GM21737 (cell line): ENCODE measurements at regions not wholly inside any gene's neighbourhood (a gene's known extent, or its start where the extent isn't known, plus 50 kb on each side); places are given as distances from the start of the nearest gene placed in this dataset.
"Not testable (repeated sequence)": the region's sequence is repeated elsewhere in the genome, so short reads cannot be mapped to it uniquely, and the experiment has no call there.

ENCODE experiments used
- ATAC-seq: cut with Tn5 transposase; IDR thresholded peaks from one replicate; pipeline ENCODE4 v1.9.1; 2021; ENCODE audit warnings: mild to moderate bottlenecking, moderate library complexity; ENCODE audit not compliant: unreplicated experiment

- no peak for ATAC-seq
Measured at GRCh38 chr5:15384581-15384980, 115.4 kb upstream of the FBXL7 start.

GRCh38 chr5:15384176-15384575 lies 115.8 kb upstream of the FBXL7 start:
- no peak for ATAC-seq

DNA sequence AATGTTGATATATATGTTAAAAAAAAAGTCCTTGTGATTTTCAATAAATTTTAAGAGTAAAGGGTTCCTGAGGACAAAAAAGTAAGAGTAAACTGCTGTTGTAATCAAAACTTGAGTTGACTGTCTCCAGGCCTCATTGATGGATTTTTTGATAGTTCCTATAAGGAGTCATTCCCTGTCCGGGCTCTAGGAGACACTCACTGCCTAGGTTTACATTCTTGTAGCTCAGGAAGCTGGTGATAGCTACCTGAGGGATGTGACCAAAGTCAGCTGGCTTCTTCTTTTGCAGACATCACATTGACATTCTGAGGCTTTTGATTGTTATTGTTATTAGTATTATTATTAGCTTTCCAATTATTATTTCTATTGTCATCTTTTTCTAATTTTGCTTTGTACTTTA lies 116.5 kb upstream of the FBXL7 start:
- ATAC-seq = no peak

DNA sequence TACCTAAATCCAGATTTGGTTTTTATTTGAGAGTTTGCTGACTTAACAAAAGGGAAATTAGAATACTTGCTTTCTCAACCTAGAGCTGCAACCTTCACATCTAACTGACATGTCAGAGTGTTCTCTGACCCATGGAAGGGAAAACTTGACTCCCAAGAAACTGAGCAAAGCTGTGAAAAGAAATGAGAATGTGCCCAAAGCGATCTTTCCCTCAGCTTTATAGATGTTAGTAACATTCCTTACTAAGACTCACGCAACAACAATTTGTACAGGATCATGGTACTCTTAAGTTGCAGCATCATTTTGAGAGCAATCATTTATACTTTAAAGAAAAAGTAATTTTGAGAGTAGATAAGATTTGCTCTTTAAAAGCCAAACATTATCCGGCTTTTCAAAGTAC lies 117.0 kb upstream of the FBXL7 start:
- no peak for ATAC-seq

DNA sequence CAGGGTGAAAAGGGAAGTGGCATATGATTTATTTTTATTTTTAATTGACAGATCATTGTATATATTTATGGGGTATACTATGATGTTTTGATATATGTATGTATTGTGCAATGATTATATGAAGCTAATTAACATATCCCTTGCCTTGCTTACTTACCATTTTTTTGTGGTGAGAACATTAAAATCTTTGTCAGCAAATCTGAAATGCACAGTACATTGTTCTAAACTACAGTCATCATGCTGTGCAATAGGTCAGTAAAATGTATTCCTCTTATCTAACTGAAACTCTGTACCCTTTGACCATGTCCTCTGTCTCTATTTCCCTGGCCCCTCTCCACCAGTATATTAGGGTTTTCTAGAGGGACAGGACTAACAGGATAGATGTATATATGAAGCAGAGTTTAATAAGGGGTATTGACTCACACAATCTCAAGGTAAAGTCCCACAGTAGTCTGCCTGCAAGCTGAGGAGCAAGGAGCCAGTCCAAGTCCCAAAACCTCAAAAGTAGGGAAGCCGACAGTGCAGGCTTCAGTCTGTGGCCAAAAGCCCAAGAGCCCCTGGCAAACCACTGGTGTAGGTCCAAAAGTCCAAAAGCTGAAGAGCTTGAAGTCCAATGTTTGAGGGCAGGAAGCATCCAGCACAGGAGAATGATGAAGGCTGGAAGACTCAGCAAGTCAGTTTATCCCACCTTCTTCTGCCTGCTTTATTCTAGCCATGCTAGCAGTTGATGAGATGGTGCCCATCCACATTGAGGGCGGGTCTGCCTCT lies 122.2 kb upstream of the FBXL7 start:
- no peak for ATAC-seq

DNA sequence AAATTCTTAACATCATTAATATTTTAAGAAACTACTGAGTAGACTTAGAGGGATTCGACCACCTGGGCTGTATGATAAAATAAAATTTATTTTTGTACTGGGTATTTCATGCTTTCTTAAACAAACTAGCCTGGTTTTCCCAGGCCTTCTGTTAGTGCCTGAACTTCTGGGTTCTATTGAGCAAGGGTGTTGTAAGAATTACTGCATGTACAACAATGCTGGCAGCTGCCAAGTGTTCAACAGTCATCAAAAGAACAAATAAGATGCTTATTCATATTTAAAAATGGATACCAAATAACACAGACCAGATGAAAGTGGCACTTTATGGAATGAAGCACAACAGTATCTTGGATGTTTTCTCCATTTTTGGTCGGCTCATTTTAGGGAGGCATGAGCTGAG lies 123.2 kb upstream of the FBXL7 start:
- no peak for ATAC-seq

DNA sequence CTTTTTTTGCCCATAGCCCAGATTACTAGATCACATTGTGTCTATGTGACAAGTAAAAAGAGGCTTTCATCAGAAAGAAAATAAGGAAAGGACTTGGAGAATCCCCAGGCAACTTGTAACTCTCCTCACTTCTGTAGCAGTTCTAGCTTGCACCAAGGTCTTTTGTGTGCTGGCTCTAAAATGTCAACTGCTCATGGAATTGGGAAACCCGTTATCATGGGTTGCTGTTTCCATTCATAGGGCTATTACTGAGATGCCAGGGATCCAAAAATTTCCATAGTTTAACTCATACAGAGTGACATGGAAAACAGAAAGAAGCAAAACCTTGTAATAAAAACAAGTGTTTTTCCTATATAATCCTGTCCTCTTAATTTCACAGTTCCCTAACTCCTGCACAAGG lies 123.9 kb upstream of the FBXL7 start:
- no peak for ATAC-seq

DNA sequence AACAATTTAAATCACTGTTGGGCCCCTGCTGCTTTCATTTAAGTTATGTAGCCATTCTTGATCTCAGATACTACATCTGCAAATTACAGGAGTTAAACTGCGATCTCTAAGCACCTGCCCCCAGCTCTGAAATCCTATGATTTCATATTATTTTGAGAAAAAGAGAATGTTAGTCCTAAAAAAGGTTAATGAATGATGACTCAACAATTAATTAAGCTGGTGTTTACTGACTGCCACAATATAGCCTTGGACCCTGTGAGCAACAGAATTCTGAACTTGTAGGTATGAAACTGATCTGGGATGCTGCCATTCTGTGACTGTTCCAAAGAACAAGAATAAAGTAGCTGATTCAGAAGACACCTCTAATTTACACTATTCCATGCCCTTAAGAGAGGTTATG lies 124.4 kb upstream of the FBXL7 start:
- no peak for ATAC-seq

DNA sequence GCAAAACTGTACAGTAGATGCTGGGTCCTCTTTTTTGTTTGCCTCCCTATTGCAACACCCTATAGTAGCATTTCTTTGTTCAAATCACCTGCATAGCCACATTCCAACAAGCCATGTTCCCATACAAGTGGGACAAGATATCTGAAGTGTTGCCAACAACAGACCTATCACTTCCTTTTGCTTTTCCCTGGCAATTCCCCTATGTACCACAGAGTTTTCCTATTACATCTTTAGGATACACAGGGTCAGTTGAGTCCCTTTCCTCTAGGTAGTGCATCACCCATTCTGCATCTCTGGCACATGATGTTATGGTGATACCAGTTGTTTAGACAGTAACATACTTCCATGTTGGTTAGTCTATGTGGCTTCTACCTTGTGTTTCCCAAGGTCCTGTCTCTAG lies 125.1 kb upstream of the FBXL7 start:
- no peak for ATAC-seq

GRCh38 chr5:15373151-15373550 lies 126.8 kb upstream of the FBXL7 start:
- ATAC-seq = no peak

GRCh38 chr5:15371184-15371583 lies 128.8 kb upstream of the FBXL7 start:
- no peak for ATAC-seq

DNA sequence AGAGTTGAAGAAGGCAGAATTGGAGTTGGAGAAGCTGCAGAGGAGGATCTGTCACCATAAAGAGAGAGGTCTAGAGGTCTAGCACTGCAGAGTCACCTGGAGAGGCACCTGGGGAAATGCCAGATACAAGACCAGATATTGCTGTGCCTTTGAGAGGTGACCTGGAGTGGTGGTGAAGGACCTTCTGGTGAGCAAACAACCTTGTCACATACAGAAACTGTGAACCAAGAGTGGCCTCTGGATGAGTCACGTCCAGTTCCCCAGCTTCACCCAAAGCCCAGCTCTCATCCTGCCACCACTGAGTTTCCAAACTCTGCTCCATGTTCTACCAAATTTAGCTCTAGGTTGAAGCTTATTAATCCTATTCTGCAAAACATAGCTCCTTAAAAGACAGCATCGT lies 131.1 kb upstream of the FBXL7 start:
- no peak for ATAC-seq

- no peak for ATAC-seq
Measured at GRCh38 chr5:15367489-15367888, 132.5 kb upstream of the FBXL7 start.

DNA sequence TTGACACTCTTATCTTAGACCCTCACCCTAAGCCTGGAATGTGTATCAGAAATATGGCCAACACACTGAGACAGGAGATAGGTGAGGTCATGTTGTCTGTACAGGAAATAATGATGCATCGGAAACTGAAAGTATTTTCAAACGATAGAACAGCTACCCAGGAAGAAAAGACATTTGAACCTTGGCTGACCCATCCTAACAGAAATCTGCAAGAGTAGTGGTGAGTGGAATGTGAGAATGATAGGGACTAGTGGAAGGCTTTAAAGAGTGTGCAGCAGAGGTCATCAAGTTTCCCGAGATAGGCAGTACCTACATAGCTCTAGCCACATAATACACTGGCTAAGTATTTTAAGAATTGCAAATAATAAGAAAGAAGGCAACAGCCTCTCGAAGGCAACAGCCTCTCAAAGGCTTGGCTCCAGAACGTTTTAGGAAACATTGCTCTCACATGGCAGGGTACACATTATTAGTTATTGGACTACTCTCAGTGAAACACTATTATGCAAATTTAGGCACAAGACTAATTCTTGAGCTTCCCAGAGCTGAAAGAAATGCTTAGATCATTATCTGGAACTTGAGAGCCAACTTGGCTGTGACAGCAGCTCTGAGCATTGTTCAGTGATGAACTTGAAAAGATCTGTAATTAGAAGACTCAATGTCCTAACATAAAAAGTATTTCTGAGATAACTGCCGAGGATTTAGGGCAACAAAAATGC lies 133.1 kb upstream of the FBXL7 start:
- no peak for ATAC-seq

DNA sequence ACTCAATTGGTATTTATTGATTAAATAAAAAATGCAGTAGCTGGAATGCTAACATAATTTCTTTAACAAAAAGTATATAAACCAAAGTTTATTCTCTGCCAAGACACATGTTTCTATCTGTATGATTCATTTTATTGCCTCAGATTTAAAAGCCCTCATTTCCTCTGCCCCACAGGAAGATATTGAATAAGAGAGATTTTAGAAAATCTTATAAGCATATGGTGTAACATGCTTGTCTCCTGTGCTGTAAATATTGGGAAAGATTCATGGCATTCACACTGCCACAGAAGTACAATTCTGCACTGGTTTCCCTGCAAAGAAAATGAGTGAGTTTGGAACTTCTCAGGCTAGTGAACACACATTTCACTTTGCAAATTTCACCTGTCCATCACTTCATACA lies 134.9 kb upstream of the FBXL7 start:
- no peak for ATAC-seq

GRCh38 chr5:15363601-15364000 lies 136.4 kb upstream of the FBXL7 start:
- ATAC-seq = no peak

DNA sequence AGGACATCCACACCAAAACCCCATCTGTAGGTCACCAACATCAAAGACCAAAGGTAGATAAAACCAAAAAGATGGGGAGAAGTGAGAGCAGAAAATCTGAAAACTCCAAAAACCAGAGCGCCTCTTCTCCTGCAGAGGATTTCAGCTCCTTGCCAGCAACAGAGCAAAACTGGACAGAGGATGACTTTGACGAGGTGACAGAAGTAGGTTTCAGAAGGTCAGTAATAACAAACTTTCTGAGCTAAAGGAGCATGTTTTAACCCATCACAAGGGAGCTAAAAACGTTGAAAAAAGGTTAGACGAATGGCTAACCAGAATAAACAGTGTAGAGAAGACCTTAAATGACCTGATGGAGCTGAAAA lies 142.9 kb upstream of the FBXL7 start:
- ATAC-seq = not testable (repeated sequence)

DNA sequence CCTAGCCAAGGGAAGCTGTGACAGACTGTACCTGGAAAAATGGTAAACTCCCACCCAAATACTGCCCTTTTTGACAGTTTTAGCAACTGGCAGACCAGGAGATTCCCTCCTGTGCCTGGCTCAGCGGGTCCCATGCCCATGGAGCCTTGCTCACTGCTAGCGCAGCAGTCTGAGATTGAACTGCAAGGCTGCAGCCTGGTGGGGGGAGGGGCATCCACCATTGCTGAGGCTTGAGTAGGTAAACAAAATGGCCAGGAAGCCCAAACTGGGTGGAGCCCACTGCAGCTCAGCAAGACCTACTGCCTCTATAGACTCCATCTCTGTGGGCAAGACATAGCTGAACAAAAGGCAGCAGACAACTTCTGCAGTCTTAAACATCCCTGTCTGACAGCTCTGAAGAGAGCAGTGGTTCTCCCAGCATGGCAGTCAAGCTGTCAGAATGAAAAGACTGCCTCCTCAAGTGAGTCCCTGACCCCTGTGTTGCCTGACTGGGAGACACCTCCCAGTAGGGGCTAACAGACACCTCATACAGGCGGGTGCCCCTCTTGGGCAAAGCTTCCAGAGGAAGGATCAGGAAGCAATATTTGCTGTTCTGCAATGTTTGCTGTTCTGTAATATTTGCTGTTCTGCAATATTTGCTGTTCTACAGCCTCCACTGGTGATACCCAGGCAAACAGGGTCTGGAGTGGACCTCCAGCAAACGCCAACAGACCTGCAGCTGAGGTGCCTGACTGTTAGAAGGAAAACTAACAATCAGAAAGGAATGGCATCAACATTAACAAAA lies 143.5 kb upstream of the FBXL7 start:
- ATAC-seq = not testable (repeated sequence)

DNA sequence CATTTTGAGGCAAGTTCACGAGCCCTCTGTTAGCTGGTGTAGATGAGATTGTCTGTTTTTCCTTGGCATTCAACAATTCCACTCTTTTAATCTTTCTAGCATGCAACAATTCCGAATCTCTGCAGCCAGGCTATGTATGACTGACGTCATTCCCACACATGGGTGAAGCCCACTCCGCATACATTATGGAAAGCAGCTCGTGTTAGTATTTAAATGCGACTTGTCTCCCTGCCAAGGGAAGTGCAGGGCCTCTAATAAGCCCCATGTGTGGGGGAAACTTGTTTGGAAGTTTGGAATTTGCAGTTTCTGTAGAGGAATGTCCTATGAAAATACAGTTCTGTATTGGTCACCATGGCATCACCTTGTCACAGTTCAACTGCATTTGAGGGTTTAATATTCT lies 146.0 kb upstream of the FBXL7 start:
- ATAC-seq = no peak

GRCh38 chr5:15353086-15353645 lies 146.8 kb upstream of the FBXL7 start:
- ATAC-seq = no peak

DNA sequence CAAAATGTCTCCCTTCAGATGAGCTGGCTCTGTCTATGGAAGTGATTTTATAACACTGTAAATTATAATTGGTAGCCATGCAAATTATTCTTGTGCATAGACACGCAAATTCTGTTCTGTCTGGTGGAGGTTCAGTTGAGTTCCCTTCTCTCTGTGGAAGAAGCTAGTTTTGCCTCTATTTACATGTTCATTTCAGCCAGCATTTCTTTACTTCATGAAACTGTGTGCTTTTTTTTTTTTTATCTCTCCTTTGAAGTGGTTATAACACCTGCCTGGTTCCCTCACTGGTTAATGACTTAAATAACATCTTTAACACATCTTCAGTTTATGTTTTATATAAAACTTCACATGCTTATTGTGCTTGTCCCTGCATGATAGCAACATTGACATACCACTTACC lies 149.4 kb upstream of the FBXL7 start:
- ATAC-seq = no peak

DNA sequence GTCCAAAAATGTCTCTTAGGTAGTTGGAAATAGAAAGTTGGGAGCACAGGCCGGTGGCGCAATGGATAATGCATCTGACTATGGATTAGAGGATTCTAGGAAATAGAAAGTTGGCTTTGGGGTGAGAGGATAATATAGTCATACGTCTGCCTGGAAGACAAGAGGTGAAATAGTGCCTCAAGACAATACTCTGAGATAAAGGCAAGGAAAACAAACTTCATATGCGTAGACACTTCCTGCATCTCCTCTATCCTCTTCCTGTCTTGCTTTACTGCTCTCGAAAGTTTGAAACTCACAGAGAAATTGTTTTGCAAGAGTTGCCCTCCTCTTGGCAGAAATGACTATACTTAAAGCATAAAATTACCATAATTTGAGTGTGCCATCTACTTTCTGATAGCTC lies 153.2 kb upstream of the FBXL7 start:
- ATAC-seq = no peak
